CD14-positive monocyte (primary cell): ENCODE measurements at regions not wholly inside any gene's neighbourhood (a gene's known extent, or its start where the extent isn't known, plus 50 kb on each side); places are given as distances from the start of the nearest gene placed in this dataset.

ENCODE experiments used
- DNase-seq, 3 donors: peaks; one replicate each; pipeline ENCODE4 v3.0.0-alpha.2; 2011 to 2022
- H2AFZ ChIP-seq: 2 replicates; pipeline ENCODE4 v1.6.0; 2012; ENCODE audit warnings: mild to moderate bottlenecking, low read depth, low read length, inconsistent platforms; ENCODE audit not compliant: insufficient read depth, poor library complexity, severe bottlenecking
- H3K27ac ChIP-seq, 2 donors: 1 replicate in 1 of 2; 2 replicates in 1 of 2; pipeline ENCODE4 v1.5.1; 2012 to 2013; ENCODE audit warnings: low read length in 2 of 2, control low read depth in 1 of 2, inconsistent platforms in 1 of 2, low read depth in 1 of 2, mild to moderate bottlenecking in 1 of 2
- H3K27me3 ChIP-seq, 2 donors: one replicate each; pipeline versions ENCODE4 v1.6.0 to v1.6.1; 2011 to 2013; ENCODE audit warnings: low read length in 2 of 2; ENCODE audit not compliant: control insufficient read depth in 2 of 2, insufficient read depth in 2 of 2
- H3K36me3 ChIP-seq, 2 donors: replicated peaks in 1 of 2; 1 replicate in 1 of 2; 2 replicates in 1 of 2; pipeline versions ENCODE4 v1.5.1 to v1.6.1; 2012 to 2013; ENCODE audit warnings: low read length in 2 of 2, control low read depth in 1 of 2, inconsistent platforms in 1 of 2, mild to moderate bottlenecking in 1 of 2; ENCODE audit not compliant: insufficient read depth in 2 of 2, control insufficient read depth in 1 of 2
- H3K4me1 ChIP-seq, 2 donors: 1 replicate in 1 of 2; 2 replicates in 1 of 2; pipeline versions ENCODE4 v1.5.1 to v1.6.1; 2012 to 2013; ENCODE audit warnings: low read length in 2 of 2, control low read depth in 1 of 2, inconsistent platforms in 1 of 2, mild to moderate bottlenecking in 1 of 2, moderate library complexity in 1 of 2; ENCODE audit not compliant: insufficient read depth in 2 of 2, control insufficient read depth in 1 of 2
- H3K4me2 ChIP-seq: replicated peaks from 2 replicates; pipeline ENCODE3; 2012; ENCODE audit warnings: low read length, moderate library complexity, mild to moderate bottlenecking; ENCODE audit not compliant: poor library complexity, severe bottlenecking; ENCODE audit errors: extremely low read depth
- H3K4me3 ChIP-seq, 3 experiments: fragments of 200-600 bp in 1 of 3; sonication (generic) in 1 of 3; replicated peaks in 1 of 3; 1 replicate in 2 of 3; 2 replicates in 1 of 3; pipeline ENCODE4 v1.5.1; 2011 to 2013; ENCODE audit warnings: low read length in 3 of 3, mild to moderate bottlenecking in 3 of 3, control low read depth in 2 of 3, low read depth in 2 of 3, inconsistent platforms in 1 of 3, moderate library complexity in 1 of 3
- H3K79me2 ChIP-seq: 2 replicates; pipeline ENCODE4 v1.6.0; 2012; ENCODE audit warnings: mild to moderate bottlenecking, control low read depth, inconsistent platforms, low read length, moderate library complexity; ENCODE audit not compliant: insufficient read depth
- H3K9ac ChIP-seq: 2 replicates; pipeline ENCODE4 v1.6.0; 2017; ENCODE audit warnings: low read length, mild to moderate bottlenecking; ENCODE audit not compliant: insufficient read depth, poor library complexity, severe bottlenecking
- H3K9me3 ChIP-seq, 2 donors: replicated peaks in 1 of 2; 1 replicate in 1 of 2; 2 replicates in 1 of 2; pipeline versions ENCODE4 v1.5.1 to v1.6.1; 2012 to 2013; ENCODE audit warnings: low read length in 2 of 2, control low read depth in 1 of 2; ENCODE audit not compliant: control insufficient read depth in 1 of 2, insufficient read depth in 1 of 2
- H4K20me1 ChIP-seq: 2 replicates; pipeline ENCODE4 v1.6.0; 2012; ENCODE audit warnings: mild to moderate bottlenecking, low read length, control low read depth, moderate library complexity; ENCODE audit not compliant: insufficient read depth
- H3K27ac Mint-ChIP-seq, 7 donors: one replicate each; pipeline ENCODE4 v1.8.0; 2020; ENCODE audit warnings: mild to moderate bottlenecking in 7 of 7, mixed read lengths in 7 of 7, moderate library complexity in 6 of 7, inconsistent platforms in 2 of 7
- H3K27me3 Mint-ChIP-seq, 3 donors: one replicate each; pipeline ENCODE4 v1.8.0; 2021 to 2022; ENCODE audit warnings: low read depth in 3 of 3, mild to moderate bottlenecking in 3 of 3, mixed read lengths in 3 of 3, moderate library complexity in 3 of 3, inconsistent platforms in 1 of 3
- H3K36me3 Mint-ChIP-seq, 2 donors: one replicate each; pipeline ENCODE4 v1.8.0; 2020; ENCODE audit warnings: mixed read lengths in 2 of 2, inconsistent platforms in 1 of 2, mild to moderate bottlenecking in 1 of 2
- H3K4me1 Mint-ChIP-seq: one replicate; pipeline ENCODE4 v1.8.0; 2020; ENCODE audit warnings: mild to moderate bottlenecking, mixed read lengths
- H3K4me3 Mint-ChIP-seq, 2 donors: one replicate each; pipeline ENCODE4 v1.8.0; 2020; ENCODE audit warnings: mild to moderate bottlenecking in 2 of 2, mixed read lengths in 2 of 2, moderate library complexity in 1 of 2
- H3K9me3 Mint-ChIP-seq, 7 donors: one replicate each; pipeline ENCODE4 v1.8.0; 2020 to 2022; ENCODE audit warnings: mixed read lengths in 7 of 7, mild to moderate bottlenecking in 6 of 7, moderate library complexity in 6 of 7, inconsistent platforms in 2 of 7
- WGBS: methylation state at CpG from one replicate; pipeline ENCODE4 v1.1.5; 2013; ENCODE audit warnings: missing lambda C conversion rate; ENCODE audit not compliant: insufficient coverage; 5-methylcytosine and 5-hydroxymethylcytosine counted together
- intact Hi-C, 2 donors: fragments of 100-400 bp; cut with micrococcal nuclease; formaldehyde crosslinking; loops; one replicate each; pipeline versions ENCODE4 v1.15.0 to v1.15.1; 2023
- TF ChIP-seq, protein P1 (sequence below): fragments of 200-600 bp; IDR thresholded peaks from one replicate; pipeline ENCODE4 v1.8.0; 2022; ENCODE audit warnings: antibody characterized with exemption, mild to moderate bottlenecking

GRCh38 chr10:57141708-57142107 lies 780.6 kb upstream of the ZWINT start:
- no peak overlapping the region for H3K27ac ChIP-seq
- no peak overlapping the region for H3K9ac ChIP-seq
- no CpG with 5 or more reads among the region's 1 CpG for WGBS
- H3K27ac Mint-ChIP-seq, result no peak overlapping the region
- TF ChIP-seq, protein P1, sequence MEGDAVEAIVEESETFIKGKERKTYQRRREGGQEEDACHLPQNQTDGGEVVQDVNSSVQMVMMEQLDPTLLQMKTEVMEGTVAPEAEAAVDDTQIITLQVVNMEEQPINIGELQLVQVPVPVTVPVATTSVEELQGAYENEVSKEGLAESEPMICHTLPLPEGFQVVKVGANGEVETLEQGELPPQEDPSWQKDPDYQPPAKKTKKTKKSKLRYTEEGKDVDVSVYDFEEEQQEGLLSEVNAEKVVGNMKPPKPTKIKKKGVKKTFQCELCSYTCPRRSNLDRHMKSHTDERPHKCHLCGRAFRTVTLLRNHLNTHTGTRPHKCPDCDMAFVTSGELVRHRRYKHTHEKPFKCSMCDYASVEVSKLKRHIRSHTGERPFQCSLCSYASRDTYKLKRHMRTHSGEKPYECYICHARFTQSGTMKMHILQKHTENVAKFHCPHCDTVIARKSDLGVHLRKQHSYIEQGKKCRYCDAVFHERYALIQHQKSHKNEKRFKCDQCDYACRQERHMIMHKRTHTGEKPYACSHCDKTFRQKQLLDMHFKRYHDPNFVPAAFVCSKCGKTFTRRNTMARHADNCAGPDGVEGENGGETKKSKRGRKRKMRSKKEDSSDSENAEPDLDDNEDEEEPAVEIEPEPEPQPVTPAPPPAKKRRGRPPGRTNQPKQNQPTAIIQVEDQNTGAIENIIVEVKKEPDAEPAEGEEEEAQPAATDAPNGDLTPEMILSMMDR, result no peak
- H3K36me3 ChIP-seq, result no peaks in the 10 kb centered on the region
- no peaks in the 10 kb centered on the region for H4K20me1 ChIP-seq
- no peak overlapping the region for H2AFZ ChIP-seq
- H3K27me3 ChIP-seq, result no peaks in the 10 kb centered on the region
- H3K4me2 ChIP-seq, result no peak overlapping the region
- no peak overlapping the region for H3K4me3 Mint-ChIP-seq
- H3K79me2 ChIP-seq, result no peaks in the 10 kb centered on the region
- no peaks in the 10 kb centered on the region for H3K4me1 Mint-ChIP-seq
- no peak for DNase-seq
- H3K27me3 Mint-ChIP-seq, result no peaks in the 10 kb centered on the region
- H3K9me3 Mint-ChIP-seq, result peaks cover 1 to 9% (median 6%) of the 10 kb centered on the region in 7 donors
- peaks cover 4 to 12% of the 10 kb centered on the region in 2 donors for H3K9me3 ChIP-seq
- intact Hi-C loops, result no loop called here
- H3K4me1 ChIP-seq, result no peaks in the 10 kb centered on the region
- H3K4me3 ChIP-seq, result no peak overlapping the region
- H3K36me3 Mint-ChIP-seq, result no peaks in the 10 kb centered on the region

DNA sequence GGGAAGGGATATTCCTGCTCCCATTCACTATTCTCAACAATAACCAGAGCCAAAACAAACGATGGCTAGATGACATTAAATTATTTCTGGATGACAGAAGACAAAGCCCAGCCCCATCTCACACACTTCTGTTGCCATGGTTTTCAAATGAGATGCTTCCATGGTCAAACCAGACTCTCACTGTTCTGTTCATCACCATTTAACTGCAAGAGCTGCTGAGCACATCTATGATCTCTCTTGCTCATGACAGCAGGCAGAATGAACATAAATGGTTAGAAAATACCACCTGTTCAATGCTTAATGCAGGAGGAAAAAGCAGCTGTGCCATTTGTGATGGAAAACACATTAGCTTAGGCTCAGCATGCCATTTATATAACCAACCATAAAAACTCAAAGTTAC lies 758.6 kb upstream of the ZWINT start:
- no peaks in the 10 kb centered on the region for H3K4me1 Mint-ChIP-seq
- H3K27me3 Mint-ChIP-seq, result no peaks in the 10 kb centered on the region
- H3K9me3 Mint-ChIP-seq, result peaks cover 0 to 4% (median 1%) of the 10 kb centered on the region in 7 donors
- Histone ChIP-seq H3K36me3 (no peaks in the 10 kb centered on the region), H3K9ac (no peak overlapping the region), H3K9me3 (peaks cover 0 to 3% of the 10 kb centered on the region in 2 donors), H4K20me1 (no peaks in the 10 kb centered on the region), H3K27ac (no peak overlapping the region), H2AFZ (no peak overlapping the region), H3K4me3 (no peak overlapping the region), H3K27me3 (no peaks in the 10 kb centered on the region), H3K4me1 (no peaks in the 10 kb centered on the region), H3K4me2 (no peak overlapping the region), H3K79me2 (no peaks in the 10 kb centered on the region)
- intact Hi-C loops, result no loop called here
- no peak overlapping the region for H3K27ac Mint-ChIP-seq
- no peak for DNase-seq
- TF ChIP-seq, protein P1, result no peak
- no peaks in the 10 kb centered on the region for H3K36me3 Mint-ChIP-seq
- 100% methylated on average over 1 of the region's 1 CpG for WGBS
- H3K4me3 Mint-ChIP-seq, result no peak overlapping the region
